ENCODE measurements at regions not wholly inside any gene's neighbourhood (a gene's known extent, or its start where the extent isn't known, plus 50 kb on each side); places are given as distances from the start of the nearest gene placed in this dataset.

DNA sequence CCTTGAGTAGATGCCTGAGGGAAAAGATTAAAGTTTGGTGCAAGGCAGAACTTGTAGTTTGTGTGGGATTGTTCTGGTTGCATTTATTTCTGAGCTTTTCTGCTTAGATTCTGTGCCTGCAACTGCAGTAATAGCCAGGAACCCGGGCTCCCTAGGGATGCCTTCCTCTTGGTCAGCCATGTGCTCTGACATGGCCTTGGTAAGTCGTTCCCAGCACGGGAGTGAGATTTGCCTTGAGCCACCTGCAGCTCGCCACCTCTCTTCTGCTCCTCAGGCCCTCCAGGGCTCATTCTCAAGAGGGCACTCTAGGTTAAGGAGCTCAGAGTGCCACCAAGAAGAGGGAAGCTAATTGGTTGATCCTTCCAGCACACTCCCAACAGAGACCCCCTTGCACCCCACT is 350.6 kb upstream of the MKI67 start:
- Histone ChIP-seq H3K9ac (ENCODE audit: low read depth, low read length) (no peak overlapping the region), H4K20me1 (ENCODE audit: insufficient read depth, low read length) (no peaks in the 10 kb centered on the region), H3K4me2 (ENCODE audit: insufficient read depth, low read length) (no peak overlapping the region), H3K79me2 (ENCODE audit: insufficient read depth, low read length) (no peaks in the 10 kb centered on the region), H3K27ac (ENCODE audit: low read length) (no peak overlapping the region), H3K4me1 (ENCODE audit: insufficient read depth, low read length) (no peaks in the 10 kb centered on the region), H3K9me3 (ENCODE audit: insufficient read depth, low read length, severe bottlenecking) (no peaks in the 10 kb centered on the region), H2AFZ (ENCODE audit: low read depth, low read length) (no peak overlapping the region), H3K36me3 (ENCODE audit: insufficient read depth, low read length) (no peaks in the 10 kb centered on the region), H3K4me3 (ENCODE audit: low read depth in 1 of 2, low read length in 2 of 2) (no peak overlapping the region), H3K27me3 (ENCODE audit: insufficient read depth, low read length, poor library complexity) (no peaks in the 10 kb centered on the region)
- no peak for TF ChIP-seq EZH2 (IDR thresholded peaks at IDR 0.05; ENCODE audit: borderline replicate concordance, low read depth, low read length, severe bottlenecking)
- TF ChIP-seq, protein P1, sequence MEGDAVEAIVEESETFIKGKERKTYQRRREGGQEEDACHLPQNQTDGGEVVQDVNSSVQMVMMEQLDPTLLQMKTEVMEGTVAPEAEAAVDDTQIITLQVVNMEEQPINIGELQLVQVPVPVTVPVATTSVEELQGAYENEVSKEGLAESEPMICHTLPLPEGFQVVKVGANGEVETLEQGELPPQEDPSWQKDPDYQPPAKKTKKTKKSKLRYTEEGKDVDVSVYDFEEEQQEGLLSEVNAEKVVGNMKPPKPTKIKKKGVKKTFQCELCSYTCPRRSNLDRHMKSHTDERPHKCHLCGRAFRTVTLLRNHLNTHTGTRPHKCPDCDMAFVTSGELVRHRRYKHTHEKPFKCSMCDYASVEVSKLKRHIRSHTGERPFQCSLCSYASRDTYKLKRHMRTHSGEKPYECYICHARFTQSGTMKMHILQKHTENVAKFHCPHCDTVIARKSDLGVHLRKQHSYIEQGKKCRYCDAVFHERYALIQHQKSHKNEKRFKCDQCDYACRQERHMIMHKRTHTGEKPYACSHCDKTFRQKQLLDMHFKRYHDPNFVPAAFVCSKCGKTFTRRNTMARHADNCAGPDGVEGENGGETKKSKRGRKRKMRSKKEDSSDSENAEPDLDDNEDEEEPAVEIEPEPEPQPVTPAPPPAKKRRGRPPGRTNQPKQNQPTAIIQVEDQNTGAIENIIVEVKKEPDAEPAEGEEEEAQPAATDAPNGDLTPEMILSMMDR (IDR thresholded peaks at IDR 0.05; ENCODE audit: borderline replicate concordance, extremely low read depth, low read length, poor library complexity, severe bottlenecking) = no peak
- DNase-seq (no peak), ATAC-seq (ENCODE audit: insufficient read depth, low read depth) (no peak)

DNA sequence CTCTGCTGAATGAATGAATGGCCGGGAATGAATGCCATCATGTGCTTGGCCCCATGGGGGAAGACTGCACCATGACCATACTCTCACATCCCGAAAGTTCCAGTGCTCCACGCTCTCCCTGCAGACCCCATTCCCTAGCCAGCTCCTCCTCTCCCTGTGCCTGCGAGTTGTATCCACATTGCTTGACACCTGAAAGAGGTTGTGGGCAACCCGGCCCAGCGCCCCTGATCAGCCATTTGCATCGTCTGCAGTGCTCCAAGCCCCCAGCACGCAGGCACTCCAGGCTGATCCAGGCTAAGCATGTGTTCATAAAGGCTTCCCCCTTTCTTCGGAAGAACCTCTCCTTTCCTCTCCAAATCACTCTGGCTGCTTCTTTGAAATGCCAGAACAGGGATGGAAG is 354.4 kb upstream of the MKI67 start:
- Histone ChIP-seq H2AFZ (ENCODE audit: low read depth, low read length) (no peak overlapping the region), H4K20me1 (ENCODE audit: insufficient read depth, low read length) (no peaks in the 10 kb centered on the region), H3K9me3 (ENCODE audit: insufficient read depth, low read length, severe bottlenecking) (no peaks in the 10 kb centered on the region), H3K4me2 (ENCODE audit: insufficient read depth, low read length) (no peak overlapping the region), H3K27me3 (ENCODE audit: insufficient read depth, low read length, poor library complexity) (no peaks in the 10 kb centered on the region), H3K4me1 (ENCODE audit: insufficient read depth, low read length) (no peaks in the 10 kb centered on the region), H3K36me3 (ENCODE audit: insufficient read depth, low read length) (no peaks in the 10 kb centered on the region), H3K4me3 (ENCODE audit: low read depth in 1 of 2, low read length in 2 of 2) (no peak overlapping the region), H3K27ac (ENCODE audit: low read length) (no peak overlapping the region), H3K9ac (ENCODE audit: low read depth, low read length) (no peak overlapping the region), H3K79me2 (ENCODE audit: insufficient read depth, low read length) (no peaks in the 10 kb centered on the region)
- no peak for DNase-seq
- ATAC-seq (ENCODE audit: insufficient read depth, low read depth) = no peak
- no peak for TF ChIP-seq EZH2 (IDR thresholded peaks at IDR 0.05; ENCODE audit: borderline replicate concordance, low read depth, low read length, severe bottlenecking)
- TF ChIP-seq, protein P1 (IDR thresholded peaks at IDR 0.05; ENCODE audit: borderline replicate concordance, extremely low read depth, low read length, poor library complexity, severe bottlenecking) = no peak

DNA sequence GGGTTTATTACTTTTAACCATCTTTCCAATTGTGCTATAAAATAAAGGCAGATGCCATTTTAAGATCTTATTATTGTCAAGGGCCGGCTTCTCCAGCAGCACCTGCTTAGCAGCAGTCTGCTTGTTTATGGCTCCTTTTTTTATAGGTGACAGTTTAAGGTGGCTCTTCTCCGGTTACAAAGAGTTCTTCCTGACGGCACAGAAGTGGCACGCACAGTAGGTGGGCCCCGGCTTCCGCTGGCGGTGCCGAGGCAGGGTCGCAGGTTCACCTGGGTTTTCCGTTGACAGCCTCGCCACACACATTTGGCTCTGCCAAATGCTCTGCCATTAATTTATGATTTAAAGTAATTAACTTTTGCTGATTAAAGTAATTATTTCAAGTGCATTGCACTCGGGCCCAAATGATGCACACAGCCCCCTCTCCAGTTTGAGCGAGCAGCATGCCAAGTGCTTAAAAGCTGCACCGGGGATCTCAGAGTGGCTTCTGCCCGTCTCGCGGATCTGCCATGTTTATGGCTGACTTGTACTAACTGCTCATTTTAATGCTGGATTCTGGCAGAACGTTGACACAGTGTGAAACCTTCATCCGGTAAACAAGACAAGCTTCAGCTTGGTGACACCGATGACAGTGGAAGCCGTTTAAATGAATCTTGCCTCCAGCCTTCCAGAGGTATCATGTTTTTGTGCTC is 355.1 kb upstream of the MKI67 start:
- Histone ChIP-seq H2AFZ (ENCODE audit: low read depth, low read length) (no peak overlapping the region), H4K20me1 (ENCODE audit: insufficient read depth, low read length) (no peaks in the 10 kb centered on the region; the same call in 1 of the 2 replicates), H3K4me1 (ENCODE audit: insufficient read depth, low read length) (no peaks in the 10 kb centered on the region), H3K4me3 (ENCODE audit: low read depth in 1 of 2, low read length in 2 of 2) (no peak overlapping the region), H3K9ac (ENCODE audit: low read depth, low read length) (no peak overlapping the region), H3K36me3 (ENCODE audit: insufficient read depth, low read length) (no peaks in the 10 kb centered on the region), H3K27me3 (ENCODE audit: insufficient read depth, low read length, poor library complexity) (no peaks in the 10 kb centered on the region), H3K27ac (ENCODE audit: low read length) (no peak overlapping the region), H3K4me2 (ENCODE audit: insufficient read depth, low read length) (no peak overlapping the region), H3K9me3 (ENCODE audit: insufficient read depth, low read length, severe bottlenecking) (no peaks in the 10 kb centered on the region), H3K79me2 (ENCODE audit: insufficient read depth, low read length) (no peaks in the 10 kb centered on the region)
- DNase-seq = no peak
- no peak for ATAC-seq (ENCODE audit: insufficient read depth, low read depth)
- TF ChIP-seq, protein P1 (IDR thresholded peaks at IDR 0.05; ENCODE audit: borderline replicate concordance, extremely low read depth, low read length, poor library complexity, severe bottlenecking) = no peak
- TF ChIP-seq EZH2 (IDR thresholded peaks at IDR 0.05; ENCODE audit: borderline replicate concordance, low read depth, low read length, severe bottlenecking) = no peak
